GM12875 (cell line): ENCODE measurements at regions not wholly inside any gene's neighbourhood (a gene's known extent, or its start where the extent isn't known, plus 50 kb on each side); places are given as distances from the start of the nearest gene placed in this dataset.

Experiments
- H3K4me3 ChIP-seq: one replicate; pipeline ENCODE4 v1.5.1; 2011; ENCODE audit warnings: low read depth, low read length, control low read depth
- CTCF ChIP-seq: IDR thresholded peaks from 2 replicates; pipeline ENCODE4 v1.5.1; 2011; ENCODE audit warnings: low read depth, mild to moderate bottlenecking, control low read depth, inconsistent platforms, low read length, moderate library complexity, borderline replicate concordance; ENCODE audit not compliant: insufficient read depth

GRCh38 chr2:207236156-207236935 is 70.6 kb upstream of the KLF7 start:
- H3K4me3 ChIP-seq, result no peak overlapping the region
- no peak for TF ChIP-seq CTCF

- H3K4me3 ChIP-seq, result no peak overlapping the region
- TF ChIP-seq CTCF, result no peak
These were observed 73.3 kb upstream of the KLF7 start for GRCh38 chr2:207238831-207239701.

GRCh38 chr2:207239754-207240494 is 74.2 kb upstream of the KLF7 start:
- H3K4me3 ChIP-seq, result no peak overlapping the region
- TF ChIP-seq CTCF, result no peak

- H3K4me3 ChIP-seq, result no peak overlapping the region
- no peak for TF ChIP-seq CTCF
These were observed 74.9 kb upstream of the KLF7 start for GRCh38 chr2:207240649-207241048.

GRCh38 chr2:207241198-207241597 is 75.5 kb upstream of the KLF7 start:
- no peak for TF ChIP-seq CTCF
- H3K4me3 ChIP-seq, result no peak overlapping the region

GRCh38 chr2:207243601-207244000 is 77.9 kb upstream of the KLF7 start:
- no peak overlapping the region for H3K4me3 ChIP-seq
- no peak for TF ChIP-seq CTCF
